ENCODE measurements at regions not wholly inside any gene's neighbourhood (a gene's known extent, or its start where the extent isn't known, plus 50 kb on each side); places are given as distances from the start of the nearest gene placed in this dataset.

DNA sequence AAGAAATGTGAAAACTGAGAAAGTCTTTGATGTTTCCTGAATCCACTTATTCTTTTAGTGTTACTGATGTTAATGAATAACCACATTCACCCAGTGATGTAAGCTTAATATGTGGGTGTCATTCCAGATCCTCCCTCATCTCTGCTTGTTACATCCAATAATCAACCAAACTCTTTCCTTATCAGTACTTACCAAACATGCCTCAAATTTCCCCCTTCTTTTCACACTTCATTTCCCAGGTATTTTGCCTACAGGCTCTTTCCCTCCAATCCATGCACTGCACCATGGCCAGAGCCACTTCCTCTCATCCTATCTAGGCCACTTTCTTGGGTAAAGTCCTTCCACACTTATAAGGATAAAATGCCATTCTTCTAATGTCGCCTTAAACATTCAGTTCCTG is 451.5 kb downstream of the NPIPA7 start:
- TF ChIP-seq, protein P1, sequence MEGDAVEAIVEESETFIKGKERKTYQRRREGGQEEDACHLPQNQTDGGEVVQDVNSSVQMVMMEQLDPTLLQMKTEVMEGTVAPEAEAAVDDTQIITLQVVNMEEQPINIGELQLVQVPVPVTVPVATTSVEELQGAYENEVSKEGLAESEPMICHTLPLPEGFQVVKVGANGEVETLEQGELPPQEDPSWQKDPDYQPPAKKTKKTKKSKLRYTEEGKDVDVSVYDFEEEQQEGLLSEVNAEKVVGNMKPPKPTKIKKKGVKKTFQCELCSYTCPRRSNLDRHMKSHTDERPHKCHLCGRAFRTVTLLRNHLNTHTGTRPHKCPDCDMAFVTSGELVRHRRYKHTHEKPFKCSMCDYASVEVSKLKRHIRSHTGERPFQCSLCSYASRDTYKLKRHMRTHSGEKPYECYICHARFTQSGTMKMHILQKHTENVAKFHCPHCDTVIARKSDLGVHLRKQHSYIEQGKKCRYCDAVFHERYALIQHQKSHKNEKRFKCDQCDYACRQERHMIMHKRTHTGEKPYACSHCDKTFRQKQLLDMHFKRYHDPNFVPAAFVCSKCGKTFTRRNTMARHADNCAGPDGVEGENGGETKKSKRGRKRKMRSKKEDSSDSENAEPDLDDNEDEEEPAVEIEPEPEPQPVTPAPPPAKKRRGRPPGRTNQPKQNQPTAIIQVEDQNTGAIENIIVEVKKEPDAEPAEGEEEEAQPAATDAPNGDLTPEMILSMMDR (IDR thresholded peaks at IDR 0.05): no peak
- no peak for TF ChIP-seq POLR2A (IDR thresholded peaks at IDR 0.05)

All from uterus (tissue), 2 donors.